Effector memory CD4-positive, alpha-beta T cell (primary cell): ENCODE measurements at regions not wholly inside any gene's neighbourhood (a gene's known extent, or its start where the extent isn't known, plus 50 kb on each side); places are given as distances from the start of the nearest gene placed in this dataset.

Source experiments
- DNase-seq, 3 donors: peaks; one replicate each; pipeline ENCODE4 v3.0.0-alpha.2; 2020
- H3K27ac ChIP-seq: 2 replicates; pipeline ENCODE4 v1.7.0; 2013; ENCODE audit warnings: mild to moderate bottlenecking, low read length, moderate library complexity; ENCODE audit not compliant: insufficient read depth, poor library complexity, severe bottlenecking
- H3K27me3 ChIP-seq: replicated peaks from 2 replicates; pipeline ENCODE4 v1.7.0; 2013; ENCODE audit warnings: mild to moderate bottlenecking, low read length; ENCODE audit not compliant: insufficient read depth, control insufficient read depth, poor library complexity, severe bottlenecking
- H3K36me3 ChIP-seq: 2 replicates; pipeline ENCODE4 v1.7.0; 2013; ENCODE audit warnings: mild to moderate bottlenecking, low read length, moderate library complexity; ENCODE audit not compliant: control insufficient read depth, insufficient read depth
- H3K4me1 ChIP-seq: 2 replicates; pipeline ENCODE4 v1.7.0; 2013; ENCODE audit warnings: low read length, mild to moderate bottlenecking; ENCODE audit not compliant: control insufficient read depth, insufficient read depth, poor library complexity, severe bottlenecking
- H3K4me3 ChIP-seq: 2 replicates; pipeline ENCODE4 v1.7.0; 2013; ENCODE audit warnings: low read length, low read depth, mild to moderate bottlenecking; ENCODE audit not compliant: insufficient read depth, poor library complexity, severe bottlenecking
- H3K9me3 ChIP-seq: 2 replicates; pipeline ENCODE4 v1.7.0; 2013; ENCODE audit warnings: mild to moderate bottlenecking, low read length, moderate library complexity; ENCODE audit not compliant: control insufficient read depth

DNA sequence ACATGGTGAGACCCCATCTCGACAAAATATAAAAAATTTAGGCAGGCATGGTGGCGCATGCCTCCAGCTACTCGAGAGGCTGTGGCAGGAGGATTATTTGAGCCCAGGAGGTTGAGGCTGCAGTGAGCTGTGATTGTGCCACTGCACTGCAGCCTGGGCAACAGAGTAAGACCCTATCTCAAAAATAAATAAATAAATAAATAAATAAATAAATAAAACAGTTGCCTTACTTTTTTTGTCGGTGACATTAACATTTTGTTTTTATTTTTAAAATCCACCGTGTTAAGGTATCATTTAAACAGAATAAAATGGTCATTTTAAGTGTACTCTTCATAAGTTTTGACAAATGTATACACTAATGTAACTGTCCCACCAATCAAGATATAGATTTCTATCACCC lies 57.0 kb downstream of the RASL11A start:
- Histone ChIP-seq H3K4me3 (no peak overlapping the region), H3K36me3 (no peaks in the 10 kb centered on the region), H3K27ac (no peak overlapping the region), H3K27me3 (no peaks in the 10 kb centered on the region), H3K4me1 (no peaks in the 10 kb centered on the region), H3K9me3 (no peaks in the 10 kb centered on the region)
- DNase-seq: no peak

DNA sequence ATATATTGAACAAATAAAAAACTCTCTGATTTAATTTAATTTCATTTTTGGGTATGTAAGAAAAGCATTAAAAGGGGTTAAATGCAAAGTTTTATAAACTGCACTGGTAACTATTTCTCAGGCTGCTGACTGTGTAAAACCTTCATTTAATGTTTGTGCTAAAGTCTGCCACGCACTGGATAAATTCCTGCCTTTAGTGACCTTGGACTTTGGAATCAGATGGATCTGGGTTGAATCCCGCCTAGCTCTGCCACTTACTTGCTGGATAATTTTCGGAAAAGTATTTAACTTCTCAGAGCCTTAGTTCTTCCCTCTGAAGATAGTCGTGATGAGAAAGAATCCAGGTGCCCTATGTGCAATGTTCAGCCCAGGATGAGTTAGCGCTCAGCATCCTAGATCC lies 58.6 kb downstream of the RASL11A start:
- Histone ChIP-seq H3K4me3 (no peak overlapping the region), H3K4me1 (no peaks in the 10 kb centered on the region), H3K27me3 (no peaks in the 10 kb centered on the region), H3K36me3 (no peaks in the 10 kb centered on the region), H3K9me3 (no peaks in the 10 kb centered on the region), H3K27ac (no peak overlapping the region)
- no peak for DNase-seq

DNA sequence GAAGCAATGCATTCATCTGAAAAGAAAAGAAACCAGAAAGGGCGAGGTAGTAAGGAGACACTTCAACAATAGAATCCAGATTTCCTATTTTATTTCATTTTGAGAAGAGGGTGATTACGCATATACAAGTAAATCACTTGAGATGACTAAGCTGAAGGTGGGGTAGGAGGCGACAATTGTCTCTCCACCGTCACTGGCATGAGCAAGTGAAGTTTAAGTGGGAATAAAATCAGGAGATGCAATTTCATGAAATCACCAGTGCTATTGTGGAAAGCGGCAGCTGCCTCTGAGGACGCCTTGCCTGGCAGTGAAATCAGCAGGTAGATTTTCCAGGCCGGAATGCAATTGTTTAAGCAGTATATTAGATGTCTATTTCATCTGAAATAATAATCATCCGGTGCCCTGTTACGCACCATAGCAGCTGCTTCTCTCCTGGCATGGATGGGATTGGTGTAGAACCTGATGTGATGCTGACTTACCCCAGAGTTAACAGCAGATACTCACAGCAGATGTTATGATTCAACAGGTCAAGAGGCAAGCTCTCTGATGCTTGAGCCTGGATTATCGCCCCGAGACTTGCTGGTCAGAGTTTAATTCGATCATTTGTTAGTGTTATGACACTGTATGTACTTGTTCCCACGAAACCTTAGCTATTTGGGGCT lies 64.3 kb downstream of the RASL11A start:
- no peaks in the 10 kb centered on the region for H3K4me1 ChIP-seq
- H3K27ac ChIP-seq: no peak overlapping the region
- H3K9me3 ChIP-seq: no peaks in the 10 kb centered on the region
- H3K27me3 ChIP-seq: no peaks in the 10 kb centered on the region
- no peak for DNase-seq
- H3K4me3 ChIP-seq: no peak overlapping the region
- no peaks in the 10 kb centered on the region for H3K36me3 ChIP-seq

DNA sequence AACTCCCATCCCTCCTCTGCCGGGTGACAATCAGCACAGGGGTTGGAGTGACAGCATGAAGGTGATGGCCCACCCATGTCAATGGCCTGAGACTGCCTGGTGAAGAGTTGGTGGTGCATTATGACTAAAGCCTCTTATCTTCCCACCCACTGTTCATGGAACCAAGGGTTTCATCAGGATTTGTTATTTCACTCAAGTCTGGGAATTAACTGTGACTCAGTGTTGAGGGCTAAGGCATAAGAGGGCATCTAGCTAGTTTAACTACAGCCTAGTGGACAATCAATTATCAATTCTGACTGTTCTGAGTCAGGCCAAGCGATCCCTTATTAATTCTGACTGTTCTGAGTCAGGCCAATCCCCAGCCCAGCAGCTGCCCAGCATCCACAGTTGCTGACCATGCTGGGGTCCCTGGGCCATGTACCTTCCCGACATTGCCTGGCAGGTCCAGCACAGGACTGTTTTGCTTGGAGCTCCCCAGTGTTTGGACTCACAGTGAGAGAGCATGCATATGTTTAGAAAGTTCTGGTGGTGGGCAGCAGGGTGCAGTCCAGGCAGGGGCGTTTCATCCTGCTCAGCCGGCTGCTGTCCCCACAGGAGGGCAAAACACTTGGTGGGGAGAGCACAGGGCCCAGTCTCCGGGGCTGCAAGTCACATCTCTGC lies 65.5 kb downstream of the RASL11A start:
- no peaks in the 10 kb centered on the region for H3K4me1 ChIP-seq

DNA sequence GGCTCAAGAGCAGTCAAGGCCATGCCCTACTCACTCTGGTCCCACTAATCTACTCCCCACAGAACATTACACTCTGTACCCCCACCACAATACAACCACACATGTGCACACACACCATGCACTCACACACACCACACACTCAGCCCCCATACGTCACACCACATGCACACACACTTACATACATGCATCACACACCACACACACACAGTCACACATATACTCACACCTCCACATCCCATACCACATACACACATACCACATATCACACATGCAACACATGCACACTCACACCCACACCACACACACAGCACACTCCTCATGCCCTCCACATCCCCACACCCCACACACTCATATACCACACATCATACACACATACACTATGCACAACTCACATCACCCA lies 67.6 kb downstream of the RASL11A start:
- no peaks in the 10 kb centered on the region for H3K27me3 ChIP-seq
- no peak for DNase-seq
- H3K36me3 ChIP-seq: no peaks in the 10 kb centered on the region
- no peaks in the 10 kb centered on the region for H3K4me1 ChIP-seq
- no peaks in the 10 kb centered on the region for H3K9me3 ChIP-seq
- H3K27ac ChIP-seq: no peak overlapping the region
- H3K4me3 ChIP-seq: no peak overlapping the region

More for the DNA sequence above, 65.5 kb downstream of the RASL11A start:
- no peaks in the 10 kb centered on the region for H3K36me3 ChIP-seq
- no peak overlapping the region for H3K4me3 ChIP-seq
- no peak for DNase-seq
- no peaks in the 10 kb centered on the region for H3K9me3 ChIP-seq
- no peaks in the 10 kb centered on the region for H3K27me3 ChIP-seq
- no peak overlapping the region for H3K27ac ChIP-seq

DNA sequence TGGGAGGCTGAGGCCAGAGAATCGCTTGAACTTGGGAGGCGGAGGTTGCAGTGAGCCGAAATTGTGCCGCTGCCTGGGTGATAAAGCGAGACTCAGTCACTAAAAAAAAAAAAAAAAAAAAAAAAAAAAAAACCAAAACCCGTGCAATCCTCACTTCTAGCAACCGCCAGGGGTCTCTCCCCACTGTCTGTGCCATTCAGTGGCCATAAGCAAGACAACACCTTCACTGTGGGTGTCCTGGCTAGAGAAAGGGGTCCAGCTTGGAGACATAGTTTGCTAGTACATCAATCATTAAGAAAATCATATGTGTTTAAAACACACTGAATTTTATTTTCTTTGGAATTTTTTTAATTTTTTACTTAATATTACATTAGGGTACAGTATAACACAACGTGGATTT lies 68.2 kb downstream of the RASL11A start:
- H3K27me3 ChIP-seq: no peaks in the 10 kb centered on the region
- H3K4me1 ChIP-seq: no peaks in the 10 kb centered on the region
- H3K9me3 ChIP-seq: no peaks in the 10 kb centered on the region
- no peak for DNase-seq
- H3K27ac ChIP-seq: no peak overlapping the region
- H3K36me3 ChIP-seq: no peaks in the 10 kb centered on the region
- no peak overlapping the region for H3K4me3 ChIP-seq

DNA sequence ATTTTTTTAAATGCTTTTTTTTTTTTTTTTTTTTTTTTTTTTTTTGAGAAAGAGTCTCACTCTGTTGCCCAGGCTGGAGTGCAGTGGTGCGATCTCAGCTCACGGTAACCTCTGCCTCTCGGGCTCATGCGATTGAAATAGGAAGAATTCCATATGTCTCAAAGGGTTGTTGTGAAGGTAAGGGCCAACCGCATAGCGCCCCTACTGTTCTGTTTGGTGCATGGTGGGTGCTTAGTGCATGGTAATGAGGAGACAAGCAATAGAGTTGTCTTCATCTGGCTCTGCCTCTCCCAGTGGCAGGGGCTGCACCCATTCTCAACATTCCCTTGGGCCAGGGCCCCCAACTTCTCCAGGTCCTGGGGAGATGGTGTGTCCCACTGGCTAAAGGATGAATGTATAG lies 68.7 kb downstream of the RASL11A start:
- no peaks in the 10 kb centered on the region for H3K27me3 ChIP-seq
- no peaks in the 10 kb centered on the region for H3K36me3 ChIP-seq
- H3K27ac ChIP-seq: no peak overlapping the region
- no peaks in the 10 kb centered on the region for H3K9me3 ChIP-seq
- H3K4me1 ChIP-seq: no peaks in the 10 kb centered on the region
- no peak overlapping the region for H3K4me3 ChIP-seq
- DNase-seq: no peak

DNA sequence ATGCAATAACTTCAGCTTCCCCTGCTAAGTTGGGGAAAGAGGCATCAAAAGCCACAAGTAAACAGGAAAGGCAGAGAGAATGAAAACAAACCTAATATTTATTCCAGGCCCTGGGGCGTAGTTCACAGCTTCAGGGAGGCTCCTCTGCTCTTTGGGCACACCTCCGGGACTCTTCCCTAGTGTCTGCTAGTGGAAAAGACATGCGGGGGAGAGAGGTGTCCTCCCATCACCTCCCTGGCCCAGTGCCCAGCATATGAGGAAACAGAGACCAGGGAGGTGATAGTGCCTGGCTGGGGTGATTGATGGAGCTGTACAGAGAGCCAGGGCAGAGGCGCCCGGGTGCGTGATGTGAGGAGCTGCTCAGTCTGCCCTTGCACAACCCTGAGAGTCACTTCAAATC lies 71.0 kb downstream of the RASL11A start:
- H3K4me3 ChIP-seq: no peak overlapping the region
- no peaks in the 10 kb centered on the region for H3K9me3 ChIP-seq
- H3K4me1 ChIP-seq: no peaks in the 10 kb centered on the region
- H3K36me3 ChIP-seq: no peaks in the 10 kb centered on the region
- H3K27me3 ChIP-seq: no peaks in the 10 kb centered on the region
- H3K27ac ChIP-seq: no peak overlapping the region
- DNase-seq: no peak

DNA sequence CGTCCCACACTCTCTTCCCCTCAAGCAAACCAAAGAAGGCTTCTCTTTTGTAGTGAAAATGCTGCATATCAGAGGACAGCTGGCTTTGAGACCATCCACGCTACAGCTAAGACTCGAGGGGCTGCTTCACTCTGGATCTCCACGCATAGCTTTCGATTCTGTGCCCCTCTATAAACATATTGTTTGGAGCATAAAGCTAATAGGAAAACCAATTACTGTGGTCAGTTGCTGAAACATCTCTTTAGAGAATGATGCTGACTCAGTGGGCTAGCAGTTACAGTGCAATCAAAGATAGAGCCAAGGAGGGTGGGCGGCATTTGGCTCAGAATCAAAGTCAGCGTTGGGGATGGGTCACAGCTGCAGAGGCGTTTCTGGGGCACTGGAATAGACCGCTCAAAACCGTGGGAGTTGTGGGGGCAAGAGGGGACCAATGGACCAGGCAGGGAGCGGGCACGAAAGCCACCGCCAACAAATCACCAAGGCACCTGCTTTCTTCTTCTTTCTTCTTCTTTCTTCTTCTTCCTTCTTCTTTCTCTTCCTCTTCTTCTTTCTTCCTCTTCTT lies 76.7 kb downstream of the RASL11A start:
- no peaks in the 10 kb centered on the region for H3K4me1 ChIP-seq
- no peak overlapping the region for H3K27ac ChIP-seq
- H3K36me3 ChIP-seq: no peaks in the 10 kb centered on the region
- no peaks in the 10 kb centered on the region for H3K9me3 ChIP-seq
- H3K4me3 ChIP-seq: no peak overlapping the region
- no peaks in the 10 kb centered on the region for H3K27me3 ChIP-seq
- DNase-seq: no peak

DNA sequence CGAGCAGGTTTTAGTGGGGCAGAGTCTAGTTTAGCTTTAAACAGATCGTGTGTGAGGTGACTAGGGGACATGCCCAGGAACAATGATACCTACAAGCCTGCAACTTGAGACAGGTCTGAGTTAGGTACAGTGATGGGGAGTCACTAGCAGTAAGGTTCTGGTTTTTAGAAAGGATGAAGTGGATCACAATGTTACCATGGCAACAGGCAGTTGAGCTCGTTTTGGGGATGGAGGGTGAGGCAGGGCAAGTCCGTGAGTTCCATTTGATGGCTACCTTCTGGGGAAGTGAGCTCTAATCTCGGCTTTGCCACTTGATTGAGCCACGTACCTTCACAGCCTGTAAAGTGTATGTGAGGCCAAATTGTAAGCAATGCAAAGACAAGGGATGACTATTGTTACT lies 76.0 kb upstream of the GTF3A start:
- no peaks in the 10 kb centered on the region for H3K27me3 ChIP-seq
- H3K4me1 ChIP-seq: no peaks in the 10 kb centered on the region
- no peak for DNase-seq

More for the DNA sequence above, 76.0 kb upstream of the GTF3A start:
- Histone ChIP-seq H3K9me3 (no peaks in the 10 kb centered on the region), H3K36me3 (no peaks in the 10 kb centered on the region), H3K27ac (no peak overlapping the region), H3K4me3 (no peak overlapping the region)
